ENCODE measurements at regions not wholly inside any gene's neighbourhood (a gene's known extent, or its start where the extent isn't known, plus 50 kb on each side); places are given as distances from the start of the nearest gene placed in this dataset.

DNA sequence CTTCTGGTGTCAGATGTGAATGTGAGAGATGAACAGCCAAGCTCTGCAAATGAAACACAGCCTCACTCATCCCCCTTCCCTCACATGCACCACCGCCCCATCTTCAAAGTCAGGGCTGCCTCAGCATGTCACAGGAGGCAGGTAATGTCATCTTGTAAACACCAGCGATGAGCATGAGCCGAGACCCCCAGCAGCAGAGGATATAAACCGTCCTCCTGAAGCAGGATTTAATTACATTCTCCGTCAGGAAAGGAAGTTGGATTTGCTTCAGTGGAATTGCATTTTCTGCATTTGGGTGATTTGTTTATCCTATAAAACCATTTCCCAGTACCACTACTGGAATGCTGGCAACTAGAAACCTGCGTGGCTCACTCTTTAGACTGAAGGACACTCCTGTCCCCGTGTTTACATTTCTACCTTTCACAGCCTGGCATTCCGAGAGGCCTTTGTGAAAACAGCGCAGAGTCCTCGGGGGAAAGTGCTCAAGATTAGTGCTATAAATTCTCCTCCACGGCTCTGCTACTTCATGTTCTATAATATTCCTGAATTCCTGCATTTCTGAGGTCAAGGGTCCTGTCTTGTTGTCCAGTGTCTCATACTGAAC lies 619.2 kb downstream of the IRS1 start:
- ChIA-PET POLR2A (no interaction called here), CTCF (no interaction called here)
- intact Hi-C loops (cut with DNase I, micrococcal nuclease) = no loop called here
- no peaks in the 10 kb centered on the region for H3K36me3 ChIP-seq (ENCODE audit: insufficient read depth, low read length)
- peaks cover 0 to 3% of the 10 kb centered on the region in 2 experiments for H3K27me3 ChIP-seq (ENCODE audit: control insufficient read depth in 1 of 2, insufficient read depth in 2 of 2, low read length in 2 of 2)
- ATAC-seq (ENCODE audit: poor library complexity) (no peak), DNase-seq (no peak)
- Mint-ChIP-seq H3K4me1 (ENCODE audit: low read depth) (no peaks in the 10 kb centered on the region), H3K27me3 (peaks cover 19% of the 10 kb centered on the region), H3K4me3 (no peak overlapping the region), H3K36me3 (ENCODE audit: low read depth) (no peaks in the 10 kb centered on the region), H3K27ac (no peak overlapping the region), H3K9me3 (peaks cover 2% of the 10 kb centered on the region)
- TF ChIP-seq, protein P1, sequence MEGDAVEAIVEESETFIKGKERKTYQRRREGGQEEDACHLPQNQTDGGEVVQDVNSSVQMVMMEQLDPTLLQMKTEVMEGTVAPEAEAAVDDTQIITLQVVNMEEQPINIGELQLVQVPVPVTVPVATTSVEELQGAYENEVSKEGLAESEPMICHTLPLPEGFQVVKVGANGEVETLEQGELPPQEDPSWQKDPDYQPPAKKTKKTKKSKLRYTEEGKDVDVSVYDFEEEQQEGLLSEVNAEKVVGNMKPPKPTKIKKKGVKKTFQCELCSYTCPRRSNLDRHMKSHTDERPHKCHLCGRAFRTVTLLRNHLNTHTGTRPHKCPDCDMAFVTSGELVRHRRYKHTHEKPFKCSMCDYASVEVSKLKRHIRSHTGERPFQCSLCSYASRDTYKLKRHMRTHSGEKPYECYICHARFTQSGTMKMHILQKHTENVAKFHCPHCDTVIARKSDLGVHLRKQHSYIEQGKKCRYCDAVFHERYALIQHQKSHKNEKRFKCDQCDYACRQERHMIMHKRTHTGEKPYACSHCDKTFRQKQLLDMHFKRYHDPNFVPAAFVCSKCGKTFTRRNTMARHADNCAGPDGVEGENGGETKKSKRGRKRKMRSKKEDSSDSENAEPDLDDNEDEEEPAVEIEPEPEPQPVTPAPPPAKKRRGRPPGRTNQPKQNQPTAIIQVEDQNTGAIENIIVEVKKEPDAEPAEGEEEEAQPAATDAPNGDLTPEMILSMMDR (IDR thresholded peaks at IDR 0.05) = no peak
- H3K9me3 ChIP-seq (ENCODE audit: control insufficient read depth in 1 of 2, insufficient read depth in 1 of 2, low read length in 2 of 2) = peaks cover 0 to 8% of the 10 kb centered on the region in 2 experiments
- H3K4me1 ChIP-seq (ENCODE audit: insufficient read depth, low read length) = no peaks in the 10 kb centered on the region
- no peak overlapping the region for H3K27ac ChIP-seq (ENCODE audit: low read depth in 1 of 2, low read length in 2 of 2)
- no peak overlapping the region for H3K4me3 ChIP-seq (ENCODE audit: low read length)

DNA sequence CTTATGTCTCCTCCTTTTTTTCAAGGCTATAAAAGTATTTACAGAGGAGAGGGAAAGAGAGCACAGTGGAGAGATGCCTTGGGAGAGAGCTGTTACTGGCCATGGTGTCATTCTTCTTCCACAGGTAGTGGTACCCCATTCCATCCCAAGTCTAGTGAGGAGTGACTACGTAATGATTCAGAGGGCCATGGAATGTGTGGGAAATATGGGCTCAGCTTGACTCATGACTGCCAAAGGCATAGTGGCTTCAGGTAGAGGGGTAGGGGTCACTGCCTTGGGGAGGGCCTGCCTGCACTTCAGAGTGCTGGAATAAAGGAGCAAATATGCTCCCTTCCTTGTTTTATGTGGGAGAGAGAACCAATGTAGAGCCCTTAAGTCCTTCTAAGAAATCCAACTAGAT lies 620.6 kb downstream of the IRS1 start:
- peaks cover 2% of the 10 kb centered on the region for H3K9me3 Mint-ChIP-seq
- CTCF ChIA-PET = no interaction called here

DNA sequence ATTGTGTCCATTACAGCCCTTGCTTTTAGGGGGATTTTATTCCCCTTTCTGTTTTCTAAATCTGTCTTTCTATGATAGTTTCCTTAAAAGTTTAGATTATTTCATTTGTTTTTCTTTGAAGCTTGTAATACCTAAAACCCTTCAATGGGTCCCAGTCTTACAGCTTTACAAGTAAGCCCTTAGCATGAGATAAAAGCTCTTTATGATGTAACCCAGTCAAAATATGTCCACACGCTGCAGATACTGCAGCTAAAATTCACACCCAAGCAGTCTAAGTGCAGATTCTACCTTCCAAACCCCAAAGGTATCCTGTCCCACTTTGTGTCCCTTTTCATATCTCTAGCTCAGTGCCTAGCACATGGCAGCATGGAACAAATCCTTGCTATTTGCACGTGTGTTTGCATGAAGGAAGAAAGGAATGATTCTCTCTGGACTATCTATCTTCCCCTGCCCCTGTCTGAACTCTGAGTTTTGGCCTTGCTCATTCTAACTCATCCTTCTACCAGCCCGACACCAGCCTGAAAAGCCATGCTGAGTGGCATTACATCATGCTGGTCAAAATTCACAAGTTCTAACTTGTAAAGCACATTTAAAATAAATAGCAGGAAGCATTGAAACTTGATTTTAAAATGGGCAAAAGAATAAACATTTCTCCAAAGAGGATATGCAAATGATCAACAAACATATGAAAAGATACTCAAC lies 623.2 kb downstream of the IRS1 start:
- Histone ChIP-seq H3K9me3 (ENCODE audit: control insufficient read depth in 1 of 2, insufficient read depth in 1 of 2, low read length in 2 of 2) (peaks cover 0 to 8% of the 10 kb centered on the region in 2 experiments), H3K36me3 (ENCODE audit: insufficient read depth, low read length) (no peaks in the 10 kb centered on the region), H3K4me3 (ENCODE audit: low read length) (no peak overlapping the region), H3K27ac (ENCODE audit: low read depth in 1 of 2, low read length in 2 of 2) (no peak overlapping the region), H3K4me1 (ENCODE audit: insufficient read depth, low read length) (no peaks in the 10 kb centered on the region), H3K27me3 (ENCODE audit: control insufficient read depth in 1 of 2, insufficient read depth in 2 of 2, low read length in 2 of 2) (peaks cover 0 to 3% of the 10 kb centered on the region in 2 experiments)
- peaks cover 2% of the 10 kb centered on the region for H3K9me3 Mint-ChIP-seq
- H3K27ac Mint-ChIP-seq = no peak overlapping the region
- H3K4me3 Mint-ChIP-seq = no peak overlapping the region
- TF ChIP-seq, protein P1 (IDR thresholded peaks at IDR 0.05) = no peak
- CTCF ChIA-PET = no interaction called here
- intact Hi-C loops (cut with DNase I, micrococcal nuclease) = no loop called here
- POLR2A ChIA-PET = no interaction called here
- H3K36me3 Mint-ChIP-seq (ENCODE audit: low read depth) = no peaks in the 10 kb centered on the region
- no peaks in the 10 kb centered on the region for H3K4me1 Mint-ChIP-seq (ENCODE audit: low read depth)
- DNase-seq (no peak), ATAC-seq (ENCODE audit: poor library complexity) (no peak)
- peaks cover 5% of the 10 kb centered on the region for H3K27me3 Mint-ChIP-seq

More for the DNA sequence above, 620.6 kb downstream of the IRS1 start:
- DNase-seq (no peak), ATAC-seq (ENCODE audit: poor library complexity) (no peak)
- Histone ChIP-seq H3K4me1 (ENCODE audit: insufficient read depth, low read length) (no peaks in the 10 kb centered on the region), H3K9me3 (ENCODE audit: control insufficient read depth in 1 of 2, insufficient read depth in 1 of 2, low read length in 2 of 2) (peaks cover 0 to 8% of the 10 kb centered on the region in 2 experiments), H3K36me3 (ENCODE audit: insufficient read depth, low read length) (no peaks in the 10 kb centered on the region), H3K27me3 (ENCODE audit: control insufficient read depth in 1 of 2, insufficient read depth in 2 of 2, low read length in 2 of 2) (peaks cover 0 to 3% of the 10 kb centered on the region in 2 experiments), H3K27ac (ENCODE audit: low read depth in 1 of 2, low read length in 2 of 2) (no peak overlapping the region), H3K4me3 (ENCODE audit: low read length) (no peak overlapping the region)
- intact Hi-C loops (cut with DNase I, micrococcal nuclease) = no loop called here
- H3K36me3 Mint-ChIP-seq (ENCODE audit: low read depth) = no peaks in the 10 kb centered on the region
- POLR2A ChIA-PET = no interaction called here
- peaks cover 17% of the 10 kb centered on the region for H3K27me3 Mint-ChIP-seq
- no peak overlapping the region for H3K27ac Mint-ChIP-seq
- H3K4me1 Mint-ChIP-seq (ENCODE audit: low read depth) = no peaks in the 10 kb centered on the region
- TF ChIP-seq, protein P1 (IDR thresholded peaks at IDR 0.05) = no peak
- H3K4me3 Mint-ChIP-seq = no peak overlapping the region
